ENCODE measurements at regions not wholly inside any gene's neighbourhood (a gene's known extent, or its start where the extent isn't known, plus 50 kb on each side); places are given as distances from the start of the nearest gene placed in this dataset.

GRCh38 chr2:78602862-78603261 is 422.6 kb upstream of the REG3G start:
- Histone ChIP-seq H3K4me2 (replicated peaks; ENCODE audit: extremely low read depth, low read length, poor library complexity, severe bottlenecking) (no peak overlapping the region), H2AFZ (ENCODE audit: insufficient read depth, low read depth, low read length, poor library complexity, severe bottlenecking) (no peak overlapping the region), H3K79me2 (ENCODE audit: insufficient read depth, low read length) (no peaks in the 10 kb centered on the region), H3K36me3 (replicated peaks in 1 of 2; ENCODE audit: control insufficient read depth in 1 of 2, insufficient read depth in 2 of 2, low read length in 2 of 2) (no peaks in the 10 kb centered on the region), H3K27me3 (ENCODE audit: control insufficient read depth in 2 of 2, insufficient read depth in 2 of 2, low read length in 2 of 2) (no peaks in the 10 kb centered on the region), H3K4me1 (ENCODE audit: control insufficient read depth in 1 of 2, insufficient read depth in 2 of 2, low read length in 2 of 2) (no peaks in the 10 kb centered on the region), H3K4me3 (replicated peaks in 1 of 3; ENCODE audit: low read depth in 2 of 3, low read length in 3 of 3) (no peak overlapping the region), H4K20me1 (ENCODE audit: insufficient read depth, low read length) (no peaks in the 10 kb centered on the region), H3K27ac (ENCODE audit: low read depth in 1 of 2, low read length in 2 of 2) (no peak overlapping the region), H3K9me3 (replicated peaks in 1 of 2; ENCODE audit: control insufficient read depth in 1 of 2, insufficient read depth in 1 of 2, low read length in 2 of 2) (no peaks in the 10 kb centered on the region), H3K9ac (ENCODE audit: insufficient read depth, low read length, poor library complexity, severe bottlenecking) (no peak overlapping the region)
- Mint-ChIP-seq H3K27ac (no peak overlapping the region), H3K27me3 (ENCODE audit: low read depth in 3 of 3) (no peaks in the 10 kb centered on the region), H3K9me3 (peaks cover 0 to 2% (median 0%) of the 10 kb centered on the region in 7 donors), H3K36me3 (no peaks in the 10 kb centered on the region), H3K4me3 (no peak overlapping the region), H3K4me1 (no peaks in the 10 kb centered on the region)
- no peak for DNase-seq
- WGBS (ENCODE audit: insufficient coverage), result 100% methylated on average over 2 of the region's 4 CpGs
- intact Hi-C loops (cut with micrococcal nuclease), result no loop called here
- TF ChIP-seq CTCF (IDR thresholded peaks at IDR 0.05), result no peak

DNA sequence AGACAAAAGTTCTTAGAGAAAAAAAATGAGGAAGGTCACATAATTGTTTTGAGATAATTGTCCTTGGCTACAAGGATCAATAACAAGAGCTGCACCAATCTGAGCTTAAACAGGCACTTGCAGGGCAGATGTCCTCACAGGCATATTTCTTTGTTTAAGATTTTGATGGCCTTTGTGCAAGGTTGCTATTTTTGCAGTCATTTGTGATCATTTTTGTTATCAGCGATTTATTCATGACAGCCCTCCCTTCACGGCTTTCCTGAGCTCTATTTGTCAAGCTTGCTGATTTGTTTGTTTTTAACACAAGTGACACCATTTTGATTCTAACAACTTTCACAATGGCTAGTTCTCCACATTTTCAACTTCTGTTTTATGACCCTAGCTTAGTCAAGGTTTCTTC is 418.6 kb upstream of the REG3G start:
- H2AFZ ChIP-seq (ENCODE audit: insufficient read depth, low read depth, low read length, poor library complexity, severe bottlenecking), result no peak overlapping the region
- H3K79me2 ChIP-seq (ENCODE audit: insufficient read depth, low read length), result no peaks in the 10 kb centered on the region
- Mint-ChIP-seq H3K9me3 (peaks cover 0 to 2% (median 0%) of the 10 kb centered on the region in 7 donors), H3K4me3 (no peak overlapping the region), H3K36me3 (no peaks in the 10 kb centered on the region), H3K4me1 (no peaks in the 10 kb centered on the region), H3K27ac (no peak overlapping the region), H3K27me3 (ENCODE audit: low read depth in 3 of 3) (no peaks in the 10 kb centered on the region)
- H4K20me1 ChIP-seq (ENCODE audit: insufficient read depth, low read length), result no peaks in the 10 kb centered on the region
- no peak overlapping the region for H3K9ac ChIP-seq (ENCODE audit: insufficient read depth, low read length, poor library complexity, severe bottlenecking)
- no peaks in the 10 kb centered on the region for H3K4me1 ChIP-seq (ENCODE audit: control insufficient read depth in 1 of 2, insufficient read depth in 2 of 2, low read length in 2 of 2)
- H3K4me3 ChIP-seq (replicated peaks in 1 of 3; ENCODE audit: low read depth in 2 of 3, low read length in 3 of 3), result no peak overlapping the region
- WGBS (ENCODE audit: insufficient coverage), result 59% methylated on average over 2 of the region's 2 CpGs
- no peak overlapping the region for H3K27ac ChIP-seq (ENCODE audit: low read depth in 1 of 2, low read length in 2 of 2)
- no peak overlapping the region for H3K4me2 ChIP-seq (replicated peaks; ENCODE audit: extremely low read depth, low read length, poor library complexity, severe bottlenecking)
- H3K36me3 ChIP-seq (replicated peaks in 1 of 2; ENCODE audit: control insufficient read depth in 1 of 2, insufficient read depth in 2 of 2, low read length in 2 of 2), result no peaks in the 10 kb centered on the region
- H3K9me3 ChIP-seq (replicated peaks in 1 of 2; ENCODE audit: control insufficient read depth in 1 of 2, insufficient read depth in 1 of 2, low read length in 2 of 2), result no peaks in the 10 kb centered on the region
- H3K27me3 ChIP-seq (ENCODE audit: control insufficient read depth in 2 of 2, insufficient read depth in 2 of 2, low read length in 2 of 2), result no peaks in the 10 kb centered on the region
- TF ChIP-seq CTCF (IDR thresholded peaks at IDR 0.05), result no peak
- intact Hi-C loops (cut with micrococcal nuclease), result no loop called here
- DNase-seq, result no peak

Data from CD14-positive monocyte (primary cell).